ENCODE measurements at regions not wholly inside any gene's neighbourhood (a gene's known extent, or its start where the extent isn't known, plus 50 kb on each side); places are given as distances from the start of the nearest gene placed in this dataset.

DNA sequence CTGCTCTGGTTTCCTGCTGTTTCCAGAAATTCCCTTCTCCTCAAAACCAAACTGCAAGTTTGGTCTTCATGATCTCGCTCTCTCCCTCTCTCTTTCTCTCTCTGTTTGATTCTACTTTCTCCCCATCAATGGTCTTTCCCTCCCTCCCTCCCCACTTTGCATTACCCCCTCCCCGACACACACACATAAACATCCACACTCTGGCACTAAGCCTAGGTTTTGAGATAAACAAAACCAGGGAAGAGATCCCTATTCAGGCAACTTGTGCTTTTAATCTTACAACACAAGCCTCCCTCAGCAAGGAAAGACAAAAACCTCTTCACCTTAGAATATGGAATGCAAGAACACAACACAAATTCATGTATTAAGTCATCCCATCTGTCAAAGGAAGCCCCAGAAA lies 73.5 kb upstream of the PTPRT start (continued):
- TF ChIP-seq, protein P1, sequence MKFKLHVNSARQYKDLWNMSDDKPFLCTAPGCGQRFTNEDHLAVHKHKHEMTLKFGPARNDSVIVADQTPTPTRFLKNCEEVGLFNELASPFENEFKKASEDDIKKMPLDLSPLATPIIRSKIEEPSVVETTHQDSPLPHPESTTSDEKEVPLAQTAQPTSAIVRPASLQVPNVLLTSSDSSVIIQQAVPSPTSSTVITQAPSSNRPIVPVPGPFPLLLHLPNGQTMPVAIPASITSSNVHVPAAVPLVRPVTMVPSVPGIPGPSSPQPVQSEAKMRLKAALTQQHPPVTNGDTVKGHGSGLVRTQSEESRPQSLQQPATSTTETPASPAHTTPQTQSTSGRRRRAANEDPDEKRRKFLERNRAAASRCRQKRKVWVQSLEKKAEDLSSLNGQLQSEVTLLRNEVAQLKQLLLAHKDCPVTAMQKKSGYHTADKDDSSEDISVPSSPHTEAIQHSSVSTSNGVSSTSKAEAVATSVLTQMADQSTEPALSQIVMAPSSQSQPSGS (CRISPR knock-in tag; IDR thresholded peaks at IDR 0.05): no peak
- no peak for TF ChIP-seq CREBBP (IDR thresholded peaks at IDR 0.05; ENCODE audit: low read depth, low read length)
- TF ChIP-seq ZNF699 (CRISPR knock-in tag; IDR thresholded peaks at IDR 0.05; ENCODE audit: insufficient replicate concordance): no peak

DNA sequence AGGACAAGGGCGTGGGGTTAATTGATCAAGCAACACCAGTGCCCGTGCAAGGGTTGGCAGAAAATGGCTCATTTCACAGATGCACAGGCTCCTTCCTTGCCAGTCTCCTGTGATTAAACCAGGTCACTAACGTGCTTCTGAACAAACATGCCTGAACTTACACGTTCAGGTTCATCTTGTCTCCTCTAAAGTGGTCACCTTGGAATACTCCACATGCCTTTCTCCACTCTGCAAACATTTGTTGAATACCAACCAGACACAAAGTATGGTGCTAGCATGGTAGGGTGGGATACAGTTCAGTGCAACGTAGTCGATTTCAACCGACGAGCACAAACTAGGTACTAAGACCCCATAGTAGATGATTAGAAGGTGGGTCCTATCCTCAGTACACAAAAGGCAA lies 72.6 kb upstream of the PTPRT start:
- Histone ChIP-seq H3K79me2 (ENCODE audit: control insufficient read depth, insufficient read depth, low read length) (no peaks in the 10 kb centered on the region), H3K9ac (ENCODE audit: insufficient read depth in 1 of 2, low read depth in 2 of 2, low read length in 2 of 2) (no peak overlapping the region), H3K27me3 (ENCODE audit: control insufficient read depth in 2 of 2, insufficient read depth in 2 of 2, low read length in 2 of 2) (peaks cover 0 to 5% of the 10 kb centered on the region in 2 experiments; a peak in 1 of 5 replicates), H3K4me2 (ENCODE audit: insufficient read depth, low read length) (no peak overlapping the region), H4K20me1 (replicated peaks; ENCODE audit: control insufficient read depth, insufficient read depth, low read length) (no peaks in the 10 kb centered on the region), H2AFZ (ENCODE audit: low read depth, low read length) (no peak overlapping the region), H3K36me3 (ENCODE audit: control insufficient read depth, insufficient read depth, low read length) (no peaks in the 10 kb centered on the region), H3K9me1 (ENCODE audit: control insufficient read depth, insufficient read depth, low read length) (no peaks in the 10 kb centered on the region), H3K4me1 (replicated peaks in 1 of 2; ENCODE audit: control insufficient read depth in 2 of 2, insufficient read depth in 2 of 2, low read length in 2 of 2) (no peaks in the 10 kb centered on the region), H3K4me3 (no peak overlapping the region), H3K9me3 (replicated peaks; ENCODE audit: control insufficient read depth, insufficient read depth, low read depth, low read length) (no peaks in the 10 kb centered on the region), H3K27ac (ENCODE audit: extremely low read depth, low read depth, low read length) (no peak overlapping the region)
- ATAC-seq: no peak
- no peak for FAIRE-seq
- intact Hi-C loops (cut with micrococcal nuclease): no loop called here
- in situ Hi-C loops (cut with MboI): no loop called here
- no peak for DNase-seq (ENCODE audit: extremely low read depth in 1 of 4, low spot score in 3 of 4)
- CTCF ChIA-PET (ENCODE audit: low intra/inter-chr PET ratio): no interaction called here
- POLR2A ChIA-PET: no interaction called here
- 0% methylated on average over 8 of the region's 8 CpGs for WGBS (ENCODE audit: insufficient coverage, low coverage, missing lambda C conversion rate)
- no TSS peak for BruUV-seq (replicated peaks)
- no peak for TF ChIP-seq KLF1 (tag; IDR thresholded peaks at IDR 0.05)
- TF ChIP-seq, protein P2, sequence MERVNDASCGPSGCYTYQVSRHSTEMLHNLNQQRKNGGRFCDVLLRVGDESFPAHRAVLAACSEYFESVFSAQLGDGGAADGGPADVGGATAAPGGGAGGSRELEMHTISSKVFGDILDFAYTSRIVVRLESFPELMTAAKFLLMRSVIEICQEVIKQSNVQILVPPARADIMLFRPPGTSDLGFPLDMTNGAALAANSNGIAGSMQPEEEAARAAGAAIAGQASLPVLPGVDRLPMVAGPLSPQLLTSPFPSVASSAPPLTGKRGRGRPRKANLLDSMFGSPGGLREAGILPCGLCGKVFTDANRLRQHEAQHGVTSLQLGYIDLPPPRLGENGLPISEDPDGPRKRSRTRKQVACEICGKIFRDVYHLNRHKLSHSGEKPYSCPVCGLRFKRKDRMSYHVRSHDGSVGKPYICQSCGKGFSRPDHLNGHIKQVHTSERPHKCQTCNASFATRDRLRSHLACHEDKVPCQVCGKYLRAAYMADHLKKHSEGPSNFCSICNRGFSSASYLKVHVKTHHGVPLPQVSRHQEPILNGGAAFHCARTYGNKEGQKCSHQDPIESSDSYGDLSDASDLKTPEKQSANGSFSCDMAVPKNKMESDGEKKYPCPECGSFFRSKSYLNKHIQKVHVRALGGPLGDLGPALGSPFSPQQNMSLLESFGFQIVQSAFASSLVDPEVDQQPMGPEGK (CRISPR knock-in tag; IDR thresholded peaks at IDR 0.05; ENCODE audit: borderline replicate concordance): no peak
- TF ChIP-seq, protein P3, sequence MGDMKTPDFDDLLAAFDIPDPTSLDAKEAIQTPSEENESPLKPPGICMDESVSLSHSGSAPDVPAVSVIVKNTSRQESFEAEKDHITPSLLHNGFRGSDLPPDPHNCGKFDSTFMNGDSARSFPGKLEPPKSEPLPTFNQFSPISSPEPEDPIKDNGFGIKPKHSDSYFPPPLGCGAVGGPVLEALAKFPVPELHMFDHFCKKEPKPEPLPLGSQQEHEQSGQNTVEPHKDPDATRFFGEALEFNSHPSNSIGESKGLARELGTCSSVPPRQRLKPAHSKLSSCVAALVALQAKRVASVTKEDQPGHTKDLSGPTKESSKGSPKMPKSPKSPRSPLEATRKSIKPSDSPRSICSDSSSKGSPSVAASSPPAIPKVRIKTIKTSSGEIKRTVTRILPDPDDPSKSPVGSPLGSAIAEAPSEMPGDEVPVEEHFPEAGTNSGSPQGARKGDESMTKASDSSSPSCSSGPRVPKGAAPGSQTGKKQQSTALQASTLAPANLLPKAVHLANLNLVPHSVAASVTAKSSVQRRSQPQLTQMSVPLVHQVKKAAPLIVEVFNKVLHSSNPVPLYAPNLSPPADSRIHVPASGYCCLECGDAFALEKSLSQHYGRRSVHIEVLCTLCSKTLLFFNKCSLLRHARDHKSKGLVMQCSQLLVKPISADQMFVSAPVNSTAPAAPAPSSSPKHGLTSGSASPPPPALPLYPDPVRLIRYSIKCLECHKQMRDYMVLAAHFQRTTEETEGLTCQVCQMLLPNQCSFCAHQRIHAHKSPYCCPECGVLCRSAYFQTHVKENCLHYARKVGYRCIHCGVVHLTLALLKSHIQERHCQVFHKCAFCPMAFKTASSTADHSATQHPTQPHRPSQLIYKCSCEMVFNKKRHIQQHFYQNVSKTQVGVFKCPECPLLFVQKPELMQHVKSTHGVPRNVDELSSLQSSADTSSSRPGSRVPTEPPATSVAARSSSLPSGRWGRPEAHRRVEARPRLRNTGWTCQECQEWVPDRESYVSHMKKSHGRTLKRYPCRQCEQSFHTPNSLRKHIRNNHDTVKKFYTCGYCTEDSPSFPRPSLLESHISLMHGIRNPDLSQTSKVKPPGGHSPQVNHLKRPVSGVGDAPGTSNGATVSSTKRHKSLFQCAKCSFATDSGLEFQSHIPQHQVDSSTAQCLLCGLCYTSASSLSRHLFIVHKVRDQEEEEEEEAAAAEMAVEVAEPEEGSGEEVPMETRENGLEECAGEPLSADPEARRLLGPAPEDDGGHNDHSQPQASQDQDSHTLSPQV (IDR thresholded peaks at IDR 0.05): no peak
- TF ChIP-seq, protein P4, sequence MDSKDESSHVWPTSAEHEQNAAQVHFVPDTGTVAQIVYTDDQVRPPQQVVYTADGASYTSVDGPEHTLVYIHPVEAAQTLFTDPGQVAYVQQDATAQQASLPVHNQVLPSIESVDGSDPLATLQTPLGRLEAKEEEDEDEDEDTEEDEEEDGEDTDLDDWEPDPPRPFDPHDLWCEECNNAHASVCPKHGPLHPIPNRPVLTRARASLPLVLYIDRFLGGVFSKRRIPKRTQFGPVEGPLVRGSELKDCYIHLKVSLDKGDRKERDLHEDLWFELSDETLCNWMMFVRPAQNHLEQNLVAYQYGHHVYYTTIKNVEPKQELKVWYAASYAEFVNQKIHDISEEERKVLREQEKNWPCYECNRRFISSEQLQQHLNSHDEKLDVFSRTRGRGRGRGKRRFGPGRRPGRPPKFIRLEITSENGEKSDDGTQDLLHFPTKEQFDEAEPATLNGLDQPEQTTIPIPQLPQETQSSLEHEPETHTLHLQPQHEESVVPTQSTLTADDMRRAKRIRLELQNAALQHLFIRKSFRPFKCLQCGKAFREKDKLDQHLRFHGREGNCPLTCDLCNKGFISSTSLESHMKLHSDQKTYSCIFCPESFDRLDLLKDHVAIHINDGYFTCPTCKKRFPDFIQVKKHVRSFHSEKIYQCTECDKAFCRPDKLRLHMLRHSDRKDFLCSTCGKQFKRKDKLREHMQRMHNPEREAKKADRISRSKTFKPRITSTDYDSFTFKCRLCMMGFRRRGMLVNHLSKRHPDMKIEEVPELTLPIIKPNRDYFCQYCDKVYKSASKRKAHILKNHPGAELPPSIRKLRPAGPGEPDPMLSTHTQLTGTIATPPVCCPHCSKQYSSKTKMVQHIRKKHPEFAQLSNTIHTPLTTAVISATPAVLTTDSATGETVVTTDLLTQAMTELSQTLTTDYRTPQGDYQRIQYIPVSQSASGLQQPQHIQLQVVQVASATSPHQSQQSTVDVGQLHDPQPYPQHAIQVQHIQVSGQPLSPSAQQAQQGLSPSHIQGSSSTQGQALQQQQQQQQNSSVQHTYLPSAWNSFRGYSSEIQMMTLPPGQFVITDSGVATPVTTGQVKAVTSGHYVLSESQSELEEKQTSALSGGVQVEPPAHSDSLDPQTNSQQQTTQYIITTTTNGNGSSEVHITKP (IDR thresholded peaks at IDR 0.05; ENCODE audit: partially characterized antibody): no peak
